Heart right ventricle (tissue), 16 donors: ENCODE measurements at regions not wholly inside any gene's neighbourhood (a gene's known extent, or its start where the extent isn't known, plus 50 kb on each side); places are given as distances from the start of the nearest gene placed in this dataset.

Experiments
- ATAC-seq, 8 donors: fragments of 200-7000 bp; cut with Tn5 transposase; one replicate each; pipeline ENCODE4 v1.9.1; 2020; ENCODE audit warnings: mild to moderate bottlenecking in 8 of 8, moderate library complexity in 8 of 8, moderate number of reproducible peaks in 1 of 8
- DNase-seq, 2 donors: peaks; one replicate each; pipeline ENCODE4 v3.0.0-alpha.2; 2020
- H3K27ac ChIP-seq, 10 donors: fragments of 200-600 bp; sonication (generic) in 2 of 10; one replicate each; pipeline versions ENCODE4 v1.5.0 to v1.8.0; 2020 to 2022; ENCODE audit warnings: mild to moderate bottlenecking in 3 of 10
- H3K27me3 ChIP-seq, 7 donors: fragments of 200-600 bp; one replicate each; pipeline ENCODE4 v1.8.0; 2021 to 2022; ENCODE audit warnings: mild to moderate bottlenecking in 2 of 7
- H3K36me3 ChIP-seq, 9 donors: fragments of 200-600 bp; sonication (generic) in 1 of 9; one replicate each; pipeline versions ENCODE4 v1.5.0 to v1.8.0; 2020 to 2022; ENCODE audit warnings: mild to moderate bottlenecking in 2 of 9
- H3K4me1 ChIP-seq, 9 donors: fragments of 200-600 bp; sonication (generic) in 1 of 9; one replicate each; pipeline versions ENCODE4 v1.5.0 to v1.8.0; 2020 to 2022; ENCODE audit warnings: mild to moderate bottlenecking in 4 of 9
- H3K4me3 ChIP-seq, 10 donors: fragments of 200-600 bp; sonication (generic) in 2 of 10; one replicate each; pipeline versions ENCODE4 v1.5.0 to v1.8.0; 2020 to 2022; ENCODE audit warnings: mild to moderate bottlenecking in 7 of 10, moderate library complexity in 2 of 10
- H3K9me3 ChIP-seq, 11 donors: fragments of 200-600 bp in 10 of 11; sonication (generic) in 2 of 11; one replicate each; pipeline versions ENCODE4 v1.5.0 to v1.8.0; 2013 to 2022; ENCODE audit warnings: mild to moderate bottlenecking in 2 of 11, control low read depth in 1 of 11, moderate library complexity in 1 of 11
- CTCF ChIP-seq, 9 donors: fragments of 200-600 bp; sonication (generic) in 2 of 9; IDR thresholded peaks; one replicate each; pipeline versions ENCODE4 v1.5.0 to v1.8.0; 2021 to 2022; ENCODE audit warnings: antibody characterized with exemption in 9 of 9, mild to moderate bottlenecking in 5 of 9, moderate library complexity in 1 of 9
- WGBS, 2 donors: extraction: QIAGEN DNeasy Blood & Tissue Kit; methylation state at CpG; one replicate each; pipeline ENCODE4 v1.1.7; 2013; ENCODE audit warnings: inconsistent platforms in 1 of 2; 5-methylcytosine and 5-hydroxymethylcytosine counted together
- intact Hi-C, 10 donors: fragments of 100-400 bp; cut with DNase I; formaldehyde crosslinking; loops; one replicate each; pipeline versions ENCODE4 v1.11.1 to v1.14.2; 2022
- donor health status: Arrhythmogenic right ventricular cardiomyopathy.
- donor health status: ischemic (EF 13 %, LVEDD 7.1; RV severe dilation, severe dysfunction).
- donor health status: healthy with polysubstance abuse.
- donor health status: DM: no; HTN: yes; CAD: no.
- donor health status: DM: no; HTN: no; CAD: no.
- donor health status: ischemic (EF 25% LVEDD 6.9; RV normal size, moderate dysfunction).
- donor health status: ischemic (EF 25% LVEDD 5.7; RV mildly dilated, moderate dysfunction).
- donor health status: healthy.
- donor health status: DM: yes; HTN: yes; CAD: no.
- donor health status: Ischemic cardiomyopathy.
- donor health status: ischemic (EF 35%, LVEDD 5.7; RV mildly dilated, moderate dysfunction).
- donor health status: nonischemic (EF 11% LVEDD 7.7; RV severe dilation, severe dysfunction).
- donor health status: DM: yes; HTN: yes; CAD: no.
- donor health status: PGD.
- donor health status: ischemic (EF 29% LVEDD 5.4; RV normal size, mild dysfunction).
- donor health status: nonischemic (EF 23%, LVEDD 6.1; RV moderate dilation, normal function).

GRCh38 chr10:117666166-117666565 lies 123.6 kb downstream of the EMX2 start:
- H3K27ac ChIP-seq: no peak overlapping the region
- ATAC-seq (no peak), DNase-seq (no peak)
- H3K4me1 ChIP-seq: no peaks in the 10 kb centered on the region
- H3K36me3 ChIP-seq: no peaks in the 10 kb centered on the region
- H3K4me3 ChIP-seq: no peak overlapping the region
- H3K9me3 ChIP-seq: no peaks in the 10 kb centered on the region
- no peak for TF ChIP-seq CTCF (IDR thresholded peaks at IDR 0.05)
- intact Hi-C loops: no loop called here
- peaks cover 0 to 8% (median 0%) of the 10 kb centered on the region in 7 donors for H3K27me3 ChIP-seq
- WGBS, 2 donors: 33 to 38% methylated on average over 5 of the region's 5 CpGs

- ATAC-seq: no peak
- Histone ChIP-seq H3K27ac (no peak overlapping the region), H3K27me3 (peaks cover 0 to 8% (median 0%) of the 10 kb centered on the region in 7 donors), H3K36me3 (no peaks in the 10 kb centered on the region), H3K4me1 (no peaks in the 10 kb centered on the region), H3K9me3 (no peaks in the 10 kb centered on the region), H3K4me3 (no peak overlapping the region)
- intact Hi-C loops: no loop called here
- TF ChIP-seq CTCF (IDR thresholded peaks at IDR 0.05): no peak
- no peak for DNase-seq
- 79 to 89% methylated on average over 2 of the region's 2 CpGs for WGBS, 2 donors
Measured at GRCh38 chr10:117666965-117667364, 124.4 kb downstream of the EMX2 start.

GRCh38 chr10:117667831-117668230 lies 125.3 kb downstream of the EMX2 start:
- no peaks in the 10 kb centered on the region for H3K36me3 ChIP-seq
- no peak for DNase-seq
- peaks cover 0 to 8% (median 0%) of the 10 kb centered on the region in 7 donors for H3K27me3 ChIP-seq
- H3K4me1 ChIP-seq: no peaks in the 10 kb centered on the region
- intact Hi-C loops: no loop called here
- 77 to 81% methylated on average over 6 of the region's 6 CpGs for WGBS, 2 donors
- no peaks in the 10 kb centered on the region for H3K9me3 ChIP-seq
- H3K27ac ChIP-seq: no peak overlapping the region
- TF ChIP-seq CTCF (IDR thresholded peaks at IDR 0.05): no peak
- ATAC-seq: no peak
- H3K4me3 ChIP-seq: no peak overlapping the region

GRCh38 chr10:117668327-117669008 lies 125.9 kb downstream of the EMX2 start:
- no peak overlapping the region for H3K4me3 ChIP-seq

More at GRCh38 chr10:117668327-117669008, 125.9 kb downstream of the EMX2 start:
- no peak for TF ChIP-seq CTCF (IDR thresholded peaks at IDR 0.05)
- 41 to 67% methylated on average over 2 of the region's 2 CpGs for WGBS, 2 donors
- H3K27me3 ChIP-seq: peaks cover 0 to 8% (median 0%) of the 10 kb centered on the region in 7 donors
- ATAC-seq (no peak), DNase-seq (no peak)
- H3K9me3 ChIP-seq: no peaks in the 10 kb centered on the region
- H3K27ac ChIP-seq: no peak overlapping the region
- intact Hi-C loops: no loop called here
- H3K4me1 ChIP-seq: no peaks in the 10 kb centered on the region
- no peaks in the 10 kb centered on the region for H3K36me3 ChIP-seq
